ENCODE measurements at regions not wholly inside any gene's neighbourhood (a gene's known extent, or its start where the extent isn't known, plus 50 kb on each side); places are given as distances from the start of the nearest gene placed in this dataset.

GRCh38 chr17:54795046-54795445 is 105.6 kb upstream of the TOM1L1 start (continued):
- no peak for TF ChIP-seq REST (IDR thresholded peaks at IDR 0.05)
- no peak for TF ChIP-seq HNF4G (IDR thresholded peaks at IDR 0.05)
- TF ChIP-seq FOXA1 (IDR thresholded peaks at IDR 0.05) = no peak
- TF ChIP-seq ZBTB33 (IDR thresholded peaks at IDR 0.05) = no peak

GRCh38 chr17:54807331-54807730 is 93.3 kb upstream of the TOM1L1 start:
- no peak for TF ChIP-seq REST (IDR thresholded peaks at IDR 0.05)
- TF ChIP-seq JUND (IDR thresholded peaks at IDR 0.05) = no peak
- TF ChIP-seq SP1 (IDR thresholded peaks at IDR 0.05) = no peak
- no peak for TF ChIP-seq NR2F2 (IDR thresholded peaks at IDR 0.05)
- no peak for TF ChIP-seq TAF1 (conservative IDR thresholded peaks at IDR 0.05)
- no peak for TF ChIP-seq YY1 (IDR thresholded peaks at IDR 0.05)
- no peak for TF ChIP-seq MAX (IDR thresholded peaks at IDR 0.05)
- no peak for TF ChIP-seq HNF4A (conservative IDR thresholded peaks at IDR 0.05)
- TF ChIP-seq FOXA2 (IDR thresholded peaks at IDR 0.05) = no peak
- no peak for TF ChIP-seq FOXA1 (IDR thresholded peaks at IDR 0.05)
- no peak for TF ChIP-seq EGR1 (IDR thresholded peaks at IDR 0.05; ENCODE audit: low read depth in 2 of 2)
- no peak for TF ChIP-seq CTCF (IDR thresholded peaks at IDR 0.05; ENCODE audit: low read depth, low read length, missing input control)
- no peak for TF ChIP-seq GABPA (IDR thresholded peaks at IDR 0.05 in 1 of 2, conservative IDR thresholded peaks at IDR 0.05 in 1 of 2)
- no peak overlapping the region for H3K9ac ChIP-seq (ENCODE audit: low read depth in 1 of 2, low read length in 2 of 2)
- 87% methylated on average over 2 of the region's 2 CpGs for WGBS
- no peaks in the 10 kb centered on the region for H3K27me3 ChIP-seq (ENCODE audit: control insufficient read depth in 4 of 4, insufficient read depth in 4 of 4, low read length in 3 of 4)
- H3K4me1 ChIP-seq (ENCODE audit: control insufficient read depth in 4 of 4, insufficient read depth in 4 of 4, low read length in 3 of 4) = no peaks in the 10 kb centered on the region
- no peak overlapping the region for H3K4me3 ChIP-seq (ENCODE audit: low read depth in 1 of 3, low read length in 3 of 3)
- H3K9me3 ChIP-seq (ENCODE audit: control insufficient read depth in 4 of 4, low read length in 3 of 4) = no peaks in the 10 kb centered on the region
- DNase-seq (ENCODE audit: low spot score) = no peak
- no peaks in the 10 kb centered on the region for H3K36me3 ChIP-seq (ENCODE audit: control insufficient read depth in 4 of 4, insufficient read depth in 3 of 4, low read depth in 1 of 4, low read length in 3 of 4)
- H3K27ac ChIP-seq (ENCODE audit: low read depth in 1 of 2, low read length in 2 of 2) = no peak overlapping the region

Measured in liver (tissue), 8 donors.